GM18505 (cell line): ENCODE measurements at regions not wholly inside any gene's neighbourhood (a gene's known extent, or its start where the extent isn't known, plus 50 kb on each side); places are given as distances from the start of the nearest gene placed in this dataset.

ENCODE experiments used
- ATAC-seq: cut with Tn5 transposase; IDR thresholded peaks from one replicate; pipeline ENCODE4 v1.9.1; 2021; ENCODE audit not compliant: unreplicated experiment
- POLR2A ChIP-seq: IDR thresholded peaks from 4 replicates; pipeline ENCODE4 v1.6.1; 2011; ENCODE audit warnings: borderline replicate concordance; ENCODE audit not compliant: insufficient read depth, insufficient read length; ENCODE audit errors: extremely low read depth

DNA sequence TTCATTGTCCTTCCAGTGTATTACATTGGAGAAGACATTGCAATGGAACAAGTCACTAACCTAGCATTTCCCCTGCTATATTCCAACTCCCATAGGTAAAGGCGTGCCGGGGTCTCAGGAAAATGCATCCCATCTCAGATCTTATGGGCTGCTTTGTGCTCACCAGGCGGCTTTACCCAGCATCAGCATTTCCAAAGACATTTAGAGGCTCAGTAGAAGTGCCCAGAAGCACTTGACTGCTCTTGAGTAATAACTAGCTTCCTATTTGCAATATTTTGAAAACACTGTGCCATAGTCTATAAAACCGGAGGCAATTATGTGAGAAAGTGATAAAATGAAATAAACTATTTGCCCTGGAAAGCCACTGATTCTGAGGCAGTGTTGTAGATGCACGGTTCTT lies 415.0 kb upstream of the NPVF start:
- TF ChIP-seq POLR2A = no peak
- no peak for ATAC-seq

DNA sequence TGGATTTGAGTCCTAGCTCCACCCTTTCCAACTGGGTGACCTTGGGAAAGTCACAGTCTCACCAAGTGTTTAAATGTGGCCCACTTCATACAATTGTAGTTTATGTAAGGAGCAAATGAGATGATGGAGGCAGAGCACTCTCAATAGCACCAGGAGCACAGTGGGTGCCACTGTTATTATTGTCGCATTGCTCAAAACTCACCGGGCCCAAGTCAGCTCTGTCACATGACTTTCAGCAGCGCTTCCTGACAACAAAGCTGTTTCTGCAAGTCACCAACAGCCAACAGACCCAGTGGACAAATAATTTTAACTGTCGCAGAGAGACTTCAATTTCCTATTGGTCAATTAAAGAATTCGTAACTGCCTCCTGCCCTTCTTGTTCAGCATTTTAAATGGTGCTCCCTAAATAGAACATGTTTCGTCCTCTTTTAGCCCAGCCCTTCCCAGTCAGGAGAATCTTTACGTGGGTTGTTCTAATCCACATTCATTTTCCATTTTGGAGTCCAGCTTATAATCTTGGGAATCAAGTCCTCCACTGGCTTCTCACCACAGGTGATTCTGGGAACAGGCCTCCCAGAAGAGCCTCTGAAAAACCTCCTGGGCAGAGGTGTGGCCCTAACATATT lies 415.6 kb upstream of the NPVF start:
- no peak for TF ChIP-seq POLR2A
- no peak for ATAC-seq

DNA sequence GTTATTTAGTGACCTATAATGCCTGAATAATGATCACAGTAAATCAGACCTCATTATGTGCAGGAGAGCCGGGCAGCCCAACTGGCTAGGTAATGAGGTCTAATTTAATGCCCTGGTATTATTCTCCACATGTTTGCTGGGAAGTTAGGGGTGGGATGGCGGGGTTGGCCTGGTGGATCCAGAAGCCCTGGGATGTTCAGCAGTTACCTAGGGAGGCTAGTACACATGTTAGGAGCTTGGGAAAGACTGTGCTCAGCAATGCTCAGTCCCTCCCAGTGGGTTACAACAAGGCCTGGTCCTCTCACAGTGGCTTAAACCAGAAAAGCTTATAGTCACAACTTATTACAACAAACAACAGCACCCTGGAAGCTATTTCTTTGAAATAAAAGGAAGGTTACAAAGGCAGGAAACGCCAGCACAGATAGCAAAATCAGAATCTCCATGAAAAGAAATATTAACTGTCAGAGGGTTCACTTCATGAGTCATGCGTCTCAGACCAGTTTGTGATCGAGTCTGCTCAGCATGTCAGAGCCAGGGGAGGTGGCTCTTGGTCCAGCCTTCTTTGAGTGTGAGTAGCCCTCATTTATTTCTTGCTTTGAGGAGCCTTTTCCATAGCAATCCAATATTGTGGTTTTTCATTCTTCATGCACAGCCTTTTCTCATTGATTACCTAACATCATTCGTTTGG lies 418.6 kb upstream of the NPVF start:
- no peak for ATAC-seq
- no peak for TF ChIP-seq POLR2A

DNA sequence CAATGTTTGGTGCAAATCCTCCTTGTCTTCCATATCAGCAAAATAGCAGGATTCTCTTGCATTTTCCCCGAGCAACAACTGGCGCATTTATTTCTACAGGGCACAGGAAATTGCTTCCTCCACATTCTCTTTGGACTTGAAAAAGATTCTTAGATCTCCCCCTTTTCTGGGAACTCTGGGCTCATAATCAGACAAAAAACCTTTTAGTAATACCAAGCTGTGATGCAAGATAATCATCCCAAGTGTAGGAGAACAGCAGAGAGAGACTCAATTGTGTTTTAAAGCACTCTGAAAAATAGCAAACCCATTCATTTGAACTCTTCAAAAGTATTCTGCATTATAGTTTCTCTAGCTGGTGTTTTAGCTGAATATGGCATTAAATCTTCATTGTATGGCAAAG lies 419.6 kb upstream of the NPVF start:
- no peak for TF ChIP-seq POLR2A
- ATAC-seq = no peak

DNA sequence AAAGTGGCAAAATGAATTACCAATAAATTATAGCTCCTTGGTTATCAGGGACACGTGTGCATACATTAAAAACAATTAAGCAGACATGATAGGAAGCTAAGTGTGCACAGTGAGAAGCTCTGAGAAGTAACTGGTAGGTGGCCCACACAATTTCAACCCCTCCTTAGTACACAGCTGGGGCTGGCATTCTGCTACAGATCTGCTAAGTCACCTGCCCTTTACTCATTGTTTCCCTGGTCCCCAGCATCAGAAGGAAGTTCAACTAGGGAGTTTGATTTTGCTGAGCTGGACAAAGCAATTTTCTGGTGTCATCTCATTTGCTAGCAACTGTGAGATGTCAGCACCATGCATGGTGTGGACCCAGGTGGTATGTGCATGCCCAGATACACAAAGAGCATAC lies 424.1 kb upstream of the NPVF start:
- no peak for ATAC-seq
- no peak for TF ChIP-seq POLR2A

DNA sequence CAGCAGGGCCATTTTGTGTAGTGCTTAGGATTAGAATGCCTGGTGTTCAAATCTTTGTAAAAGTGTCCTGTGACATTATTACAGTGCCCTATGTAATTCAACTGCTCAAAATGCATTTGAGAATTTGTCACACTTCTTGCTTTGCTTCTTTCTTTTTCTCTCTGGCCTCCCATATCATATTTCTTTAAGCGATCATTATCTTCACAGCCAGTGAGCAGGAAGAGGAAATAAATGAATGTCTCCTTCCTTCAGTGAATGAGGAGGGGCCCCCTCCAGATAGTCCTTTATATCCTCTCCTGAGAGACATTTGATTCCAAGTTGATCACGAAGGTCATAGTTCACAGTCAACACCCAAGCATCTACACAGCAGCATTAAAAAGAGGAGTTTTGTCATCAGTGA lies 425.1 kb upstream of the NPVF start:
- no peak for ATAC-seq
- no peak for TF ChIP-seq POLR2A

DNA sequence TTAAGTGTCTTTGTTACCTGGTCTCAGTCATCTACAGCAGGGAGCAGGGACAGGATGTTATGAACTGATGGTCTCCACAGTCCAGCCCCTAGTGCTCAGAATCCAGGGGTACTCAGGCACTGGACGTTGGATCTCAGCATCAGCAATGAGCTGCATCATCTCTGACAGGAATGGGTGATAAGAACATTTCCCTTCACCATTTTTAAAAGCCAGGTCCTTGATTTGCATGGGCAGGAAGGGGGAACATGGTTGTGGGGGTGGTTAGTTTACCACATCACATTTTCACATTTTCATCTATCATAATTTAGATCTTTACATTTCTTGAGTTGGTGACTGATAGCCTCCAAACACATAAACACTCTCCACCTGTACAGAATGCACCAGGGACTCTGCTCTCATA lies 427.8 kb upstream of the NPVF start:
- no peak for TF ChIP-seq POLR2A
- ATAC-seq = no peak

DNA sequence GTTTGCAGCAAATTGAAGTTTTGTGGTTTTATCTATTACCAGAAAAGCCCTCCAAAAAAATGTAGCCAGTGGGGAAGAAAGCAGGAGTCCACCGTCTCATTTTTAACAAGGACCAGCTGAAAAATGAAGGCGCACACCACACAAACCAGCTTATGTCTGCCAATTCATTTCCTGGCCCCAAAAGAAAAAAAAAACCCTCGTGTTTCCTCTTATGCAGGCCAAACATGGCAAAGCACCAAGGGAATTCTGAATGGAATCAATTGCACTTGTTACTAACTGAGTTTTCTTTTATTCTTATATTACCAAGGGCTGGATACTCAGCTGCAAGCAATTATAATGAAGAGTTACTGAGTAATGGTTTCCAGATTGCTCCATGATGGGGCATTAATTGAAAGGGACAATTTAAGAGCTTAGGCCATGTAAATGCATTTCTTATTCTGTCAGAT lies 428.3 kb upstream of the NPVF start:
- TF ChIP-seq POLR2A = no peak
- no peak for ATAC-seq

DNA sequence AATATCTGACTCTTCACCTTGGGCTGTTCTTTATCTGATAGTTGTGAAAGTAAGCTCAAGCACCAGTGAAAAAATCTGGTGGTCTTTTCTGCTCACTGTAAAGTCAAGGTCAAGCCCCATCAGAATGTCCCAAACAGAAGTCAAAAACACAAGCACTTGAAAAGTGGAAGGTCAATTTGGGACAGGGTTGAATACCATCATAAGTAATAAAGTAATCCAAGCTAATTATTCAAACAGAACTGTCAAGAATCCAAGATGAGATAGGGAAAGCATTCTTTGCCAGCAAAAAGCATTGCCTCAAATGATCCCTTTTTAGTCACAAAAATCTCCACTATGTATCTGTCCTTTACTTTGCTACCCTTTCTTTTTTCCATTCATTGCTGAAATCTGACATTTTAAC lies 430.1 kb upstream of the NPVF start:
- no peak for ATAC-seq
- no peak for TF ChIP-seq POLR2A

DNA sequence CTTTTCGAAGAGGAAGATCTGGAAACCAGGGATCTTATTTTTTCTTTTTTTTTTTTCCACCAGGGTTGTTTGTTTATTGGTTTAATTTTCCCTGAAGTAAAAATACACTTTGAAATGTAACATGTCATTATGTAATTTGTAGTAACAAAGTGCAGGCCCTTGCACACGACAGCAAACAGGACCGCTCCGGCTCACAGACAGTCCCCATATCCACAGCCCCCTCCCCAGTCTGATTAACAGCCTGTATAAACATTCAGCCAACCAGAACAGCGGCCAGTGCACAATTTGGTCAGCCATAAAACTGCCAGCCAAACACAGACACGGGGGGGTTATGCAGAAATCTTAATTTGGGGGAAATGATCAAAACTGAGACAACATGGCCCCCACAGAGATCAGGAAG lies 431.6 kb upstream of the NPVF start:
- no peak for TF ChIP-seq POLR2A
- no peak for ATAC-seq

DNA sequence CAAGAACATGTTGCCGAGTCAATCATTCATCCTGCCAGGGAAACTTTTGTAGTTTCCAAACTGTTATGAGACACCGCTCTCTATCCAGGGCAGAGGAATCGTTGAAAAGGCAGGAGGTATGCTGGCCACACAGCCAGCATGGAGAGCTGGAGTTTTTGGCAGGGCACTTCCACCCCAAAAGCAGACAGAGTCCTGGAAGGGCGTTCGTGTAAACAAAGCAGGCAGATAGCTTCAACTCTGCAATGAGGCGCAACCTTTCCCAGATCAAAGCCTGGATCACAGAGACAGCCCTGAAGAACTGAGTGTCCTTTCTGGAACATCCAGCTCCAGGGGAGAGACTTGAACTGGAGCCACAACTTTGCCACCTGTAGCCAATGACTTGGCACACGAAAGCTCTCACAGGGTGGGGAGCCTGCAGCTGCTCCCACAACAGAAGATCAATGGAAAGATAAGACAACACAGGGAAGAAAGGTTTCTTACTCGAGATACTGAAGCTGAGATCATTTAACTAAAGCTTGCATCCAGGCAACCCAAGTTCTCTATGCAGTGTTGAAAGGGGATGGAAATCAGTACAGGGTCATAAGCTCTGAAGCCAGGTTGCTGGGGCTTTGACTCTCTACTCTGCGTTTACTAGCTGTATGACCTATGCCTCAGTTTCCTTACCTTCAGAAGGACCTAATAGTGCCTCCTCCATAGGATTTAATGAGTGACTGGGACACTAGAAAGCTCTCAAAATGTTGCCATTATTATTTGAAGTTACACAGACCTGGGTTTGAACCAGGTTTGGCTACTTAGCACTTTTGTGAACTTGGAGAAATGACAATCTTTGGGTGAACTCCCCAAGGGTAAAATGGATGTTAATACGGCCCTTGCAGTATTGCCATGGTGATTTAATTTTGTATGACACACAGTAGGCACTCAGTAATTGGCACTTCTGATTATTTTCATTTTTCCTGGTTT lies 434.8 kb upstream of the NPVF start:
- no peak for ATAC-seq
- no peak for TF ChIP-seq POLR2A

DNA sequence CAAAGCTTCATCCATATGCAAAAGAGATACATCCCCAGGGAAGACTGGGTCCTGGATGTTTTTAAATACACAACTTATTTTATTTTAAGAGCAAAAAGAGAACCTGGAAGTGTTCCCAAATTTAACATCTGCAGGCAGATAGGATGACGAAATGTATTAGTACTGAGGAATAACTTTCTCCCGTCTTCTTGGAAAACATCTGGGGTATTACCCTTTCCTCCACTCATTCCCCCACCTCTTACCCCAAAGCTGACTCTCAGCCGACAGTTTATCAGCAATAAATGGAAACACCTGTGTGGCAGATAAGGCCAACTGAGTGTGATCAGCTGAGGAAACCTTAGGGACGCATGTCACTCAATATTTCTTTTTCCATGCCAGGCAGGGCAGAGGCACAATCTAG lies 435.6 kb upstream of the NPVF start:
- no peak for ATAC-seq
- no peak for TF ChIP-seq POLR2A

DNA sequence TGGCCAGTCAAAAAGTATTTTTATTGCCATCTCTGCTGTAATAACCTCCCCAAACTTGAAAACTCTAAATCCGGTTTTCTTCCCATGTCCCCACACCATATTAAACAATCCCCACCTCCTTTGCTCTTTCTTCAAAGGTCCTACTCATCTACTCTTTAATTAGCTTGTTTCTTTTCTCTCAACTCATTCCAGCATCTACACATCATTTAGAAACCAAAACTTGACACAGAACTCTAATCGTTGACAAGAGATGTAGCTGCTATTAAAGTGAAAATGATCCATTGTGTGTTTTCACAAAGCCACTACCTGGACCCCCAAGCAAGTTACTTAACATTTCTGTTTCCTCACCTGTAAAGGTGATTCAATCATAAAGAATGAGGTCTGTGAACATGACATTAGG lies 436.3 kb upstream of the NPVF start:
- ATAC-seq = no peak
- no peak for TF ChIP-seq POLR2A
